Activated CD4-positive, alpha-beta T cell treated with anti-CD3 and anti-CD28 coated beads for 24 hours (primary cell): ENCODE measurements at regions not wholly inside any gene's neighbourhood (a gene's known extent, or its start where the extent isn't known, plus 50 kb on each side); places are given as distances from the start of the nearest gene placed in this dataset.

ENCODE experiments used
- DNase-seq, 2 donors: peaks; one replicate each; pipeline ENCODE4 v3.0.0-alpha.2; 2020; ENCODE audit warnings: low read depth in 2 of 2

- no peak for DNase-seq
These were observed 454.4 kb downstream of the HTR7 start for GRCh38 chr10:90403211-90404000.

GRCh38 chr10:90407131-90407530 lies 450.7 kb downstream of the HTR7 start:
- DNase-seq: no peak

GRCh38 chr10:90407851-90408250 lies 450.0 kb downstream of the HTR7 start:
- DNase-seq: no peak

GRCh38 chr10:90412582-90412981 lies 445.3 kb downstream of the HTR7 start:
- DNase-seq: no peak

- DNase-seq: no peak
These were observed 444.6 kb downstream of the HTR7 start for GRCh38 chr10:90413196-90413595.

GRCh38 chr10:90414926-90415325 lies 442.9 kb downstream of the HTR7 start:
- DNase-seq: no peak

GRCh38 chr10:90417029-90417428 lies 440.8 kb downstream of the HTR7 start:
- no peak for DNase-seq

GRCh38 chr10:90417476-90418210 lies 440.2 kb downstream of the HTR7 start:
- DNase-seq: no peak

- no peak for DNase-seq
These were observed 438.8 kb downstream of the HTR7 start for GRCh38 chr10:90418869-90419652.

- no peak for DNase-seq
These were observed 437.1 kb downstream of the HTR7 start for GRCh38 chr10:90420637-90421318.

- no peak for DNase-seq
These were observed 436.0 kb downstream of the HTR7 start for GRCh38 chr10:90421874-90422273.

- no peak for DNase-seq
These were observed 433.1 kb downstream of the HTR7 start for GRCh38 chr10:90424730-90425129.

- no peak for DNase-seq
These were observed 427.7 kb downstream of the HTR7 start for GRCh38 chr10:90430186-90430585.

- no peak for DNase-seq
These were observed 425.0 kb downstream of the HTR7 start for GRCh38 chr10:90432866-90433265.

GRCh38 chr10:90435296-90435695 lies 422.5 kb downstream of the HTR7 start:
- no peak for DNase-seq

GRCh38 chr10:90437452-90437851 lies 420.4 kb downstream of the HTR7 start:
- DNase-seq: no peak

GRCh38 chr10:90440870-90441269 lies 417.0 kb downstream of the HTR7 start:
- no peak for DNase-seq

GRCh38 chr10:90443342-90443741 lies 414.5 kb downstream of the HTR7 start:
- DNase-seq: no peak

- no peak for DNase-seq
These were observed 410.0 kb downstream of the HTR7 start for GRCh38 chr10:90447831-90448230.

- no peak for DNase-seq
These were observed 407.0 kb downstream of the HTR7 start for GRCh38 chr10:90450797-90451196.

GRCh38 chr10:90451283-90451682 lies 406.6 kb downstream of the HTR7 start:
- DNase-seq: no peak

- DNase-seq: no peak
These were observed 399.8 kb downstream of the HTR7 start for GRCh38 chr10:90458054-90458453.
